NB4 (cell line): ENCODE measurements at regions not wholly inside any gene's neighbourhood (a gene's known extent, or its start where the extent isn't known, plus 50 kb on each side); places are given as distances from the start of the nearest gene placed in this dataset.

Source experiments
- DNase-seq: peaks from one replicate; pipeline ENCODE4 v3.0.0; 2010; ENCODE audit warnings: low read depth
- H3K4me3 ChIP-seq: one replicate; pipeline ENCODE4 v1.5.1; 2011; ENCODE audit warnings: mild to moderate bottlenecking, low read depth, low read length, moderate library complexity
- MYC ChIP-seq: IDR thresholded peaks from 2 replicates; pipeline ENCODE4 v1.6.1; 2011; ENCODE audit warnings: low read depth, low read length
- POLR2A ChIP-seq: IDR thresholded peaks from 2 replicates; pipeline ENCODE4 v1.6.1; 2011; ENCODE audit warnings: mild to moderate bottlenecking; ENCODE audit not compliant: insufficient read length; ENCODE audit errors: extremely low read depth
- TF ChIP-seq, protein P1 (sequence below): IDR thresholded peaks from 2 replicates; pipeline ENCODE4 v1.6.1; 2011; ENCODE audit warnings: low read depth, low read length
- TF ChIP-seq, protein P2 (sequence below): IDR thresholded peaks from one replicate; pipeline ENCODE4 v1.5.1; 2012; ENCODE audit warnings: low read depth, low read length

DNA sequence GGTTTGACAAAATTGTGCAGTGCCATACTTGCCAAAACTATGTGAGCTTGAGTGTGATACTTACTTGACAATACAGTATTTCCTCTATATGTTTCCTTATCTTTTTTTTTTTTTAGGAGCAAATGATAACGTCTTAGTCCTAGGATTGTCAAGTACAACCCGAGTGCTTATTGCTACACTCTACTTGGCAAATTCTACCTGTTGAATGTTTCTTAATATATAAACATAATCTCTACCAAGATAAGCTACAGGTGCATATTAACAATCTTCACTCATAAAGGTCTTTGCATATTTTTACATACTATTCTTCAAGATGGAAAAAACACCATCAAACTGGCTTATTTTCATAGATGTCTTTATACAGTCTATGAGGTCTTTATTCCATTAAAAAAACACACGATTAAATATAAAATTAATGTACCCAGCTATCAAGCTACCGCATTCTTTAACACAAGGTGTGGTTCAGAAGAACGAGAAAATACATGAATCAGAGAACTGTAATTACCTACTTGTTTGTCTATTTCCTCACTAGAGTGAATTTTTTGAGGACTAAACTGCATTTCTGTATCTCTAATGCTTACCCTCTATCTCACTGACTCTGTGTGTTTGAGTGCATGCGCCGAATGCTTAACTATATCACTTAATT lies 76.1 kb upstream of the PDSS1 start:
- DNase-seq, result no peak
- TF ChIP-seq, protein P1, sequence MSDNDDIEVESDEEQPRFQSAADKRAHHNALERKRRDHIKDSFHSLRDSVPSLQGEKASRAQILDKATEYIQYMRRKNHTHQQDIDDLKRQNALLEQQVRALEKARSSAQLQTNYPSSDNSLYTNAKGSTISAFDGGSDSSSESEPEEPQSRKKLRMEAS, result no peak
- TF ChIP-seq POLR2A, result no peak
- TF ChIP-seq, protein P2, sequence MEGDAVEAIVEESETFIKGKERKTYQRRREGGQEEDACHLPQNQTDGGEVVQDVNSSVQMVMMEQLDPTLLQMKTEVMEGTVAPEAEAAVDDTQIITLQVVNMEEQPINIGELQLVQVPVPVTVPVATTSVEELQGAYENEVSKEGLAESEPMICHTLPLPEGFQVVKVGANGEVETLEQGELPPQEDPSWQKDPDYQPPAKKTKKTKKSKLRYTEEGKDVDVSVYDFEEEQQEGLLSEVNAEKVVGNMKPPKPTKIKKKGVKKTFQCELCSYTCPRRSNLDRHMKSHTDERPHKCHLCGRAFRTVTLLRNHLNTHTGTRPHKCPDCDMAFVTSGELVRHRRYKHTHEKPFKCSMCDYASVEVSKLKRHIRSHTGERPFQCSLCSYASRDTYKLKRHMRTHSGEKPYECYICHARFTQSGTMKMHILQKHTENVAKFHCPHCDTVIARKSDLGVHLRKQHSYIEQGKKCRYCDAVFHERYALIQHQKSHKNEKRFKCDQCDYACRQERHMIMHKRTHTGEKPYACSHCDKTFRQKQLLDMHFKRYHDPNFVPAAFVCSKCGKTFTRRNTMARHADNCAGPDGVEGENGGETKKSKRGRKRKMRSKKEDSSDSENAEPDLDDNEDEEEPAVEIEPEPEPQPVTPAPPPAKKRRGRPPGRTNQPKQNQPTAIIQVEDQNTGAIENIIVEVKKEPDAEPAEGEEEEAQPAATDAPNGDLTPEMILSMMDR, result no peak
- TF ChIP-seq MYC, result no peak
- H3K4me3 ChIP-seq, result no peak overlapping the region

DNA sequence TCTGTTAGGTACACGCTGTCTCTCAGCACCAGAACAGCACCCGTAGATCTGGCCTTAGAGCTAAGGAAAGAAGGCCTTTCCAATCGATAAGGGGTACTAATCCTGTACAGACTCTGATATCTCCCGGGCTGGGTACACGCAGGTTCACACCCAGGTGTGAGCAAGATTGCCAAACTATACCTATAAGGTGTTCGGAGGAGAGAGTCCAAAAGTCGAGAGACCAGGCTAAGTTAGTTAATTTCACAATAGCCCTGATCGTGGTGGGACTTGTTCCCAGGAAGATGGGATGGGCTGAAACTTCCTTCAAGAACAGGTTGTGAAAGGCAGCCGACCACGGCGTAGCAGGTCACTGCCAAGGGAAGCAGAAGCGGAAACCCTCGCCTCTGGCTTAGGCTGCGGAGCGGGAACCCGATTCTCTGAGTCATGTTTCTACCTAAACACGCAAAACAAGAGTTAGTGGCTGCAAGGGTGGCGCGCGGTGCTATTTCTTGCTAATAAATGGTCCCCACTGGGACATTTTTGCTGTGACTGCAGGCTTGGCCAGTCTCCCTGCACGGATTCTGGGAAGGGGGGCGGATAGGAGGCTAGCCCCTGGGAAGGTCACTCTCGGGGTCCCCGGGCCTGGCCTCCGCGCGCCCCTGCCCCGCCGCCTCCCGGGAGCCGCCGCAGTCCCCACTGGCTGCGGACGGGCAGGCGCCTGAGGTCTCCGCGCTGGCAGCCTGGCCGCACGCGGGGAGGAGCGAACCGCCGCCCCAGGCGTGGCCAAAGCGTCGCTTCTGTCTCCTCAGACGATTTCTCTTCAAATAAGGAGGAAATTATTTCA lies 75.4 kb upstream of the PDSS1 start:
- H3K4me3 ChIP-seq, result peak overlapping the region; percentile 50
- peak; percentile 73 for DNase-seq
- TF ChIP-seq, protein P2, result no peak
- no peak for TF ChIP-seq POLR2A
- TF ChIP-seq MYC, result no peak
- TF ChIP-seq, protein P1, result no peak

DNA sequence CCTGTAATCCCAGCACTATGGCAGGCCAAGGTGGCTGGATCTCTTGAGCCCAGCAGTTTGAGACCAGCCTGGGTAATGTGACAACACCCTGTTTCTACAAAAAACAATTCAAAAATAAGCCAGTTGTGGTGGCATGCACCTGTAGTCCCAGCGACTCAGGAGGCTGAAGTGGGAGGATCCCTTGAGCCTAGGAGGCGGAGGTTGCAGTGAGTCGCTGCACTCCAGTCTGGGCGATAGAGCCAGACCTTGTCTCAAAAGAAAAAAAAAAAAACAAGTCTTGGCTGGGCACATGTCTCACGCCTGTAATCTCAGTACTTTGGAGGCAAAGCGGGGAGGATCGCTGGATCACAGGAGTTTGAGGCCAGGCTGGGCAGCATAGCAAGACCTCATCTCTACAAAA lies 74.6 kb upstream of the PDSS1 start:
- peak overlapping the region; percentile 50 for H3K4me3 ChIP-seq
- TF ChIP-seq POLR2A (no peak), MYC (no peak)
- TF ChIP-seq, protein P1, result no peak
- TF ChIP-seq, protein P2, result no peak
- DNase-seq, result peak; percentile 11

DNA sequence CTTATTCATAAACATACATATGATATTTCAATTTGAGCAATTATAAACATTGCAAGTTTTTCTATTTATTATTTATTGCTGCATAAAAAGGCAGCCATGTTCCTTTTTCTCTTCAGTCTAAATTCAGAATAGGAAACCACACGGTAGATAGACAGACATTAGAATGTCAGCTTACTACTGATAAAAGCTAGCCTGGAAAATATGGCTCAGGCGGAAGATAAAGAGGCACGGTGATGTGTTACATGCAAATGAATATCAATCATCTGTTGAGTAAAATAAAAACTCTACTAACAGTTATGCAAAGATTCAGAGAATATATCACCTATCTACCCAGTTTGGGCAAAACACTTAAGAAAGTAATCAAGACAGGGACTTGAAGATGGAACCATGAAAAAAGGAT lies 73.5 kb upstream of the PDSS1 start:
- H3K4me3 ChIP-seq, result no peak overlapping the region
- no peak for DNase-seq
- TF ChIP-seq, protein P1, result no peak
- no peak for TF ChIP-seq POLR2A
- TF ChIP-seq, protein P2, result no peak
- TF ChIP-seq MYC, result no peak

DNA sequence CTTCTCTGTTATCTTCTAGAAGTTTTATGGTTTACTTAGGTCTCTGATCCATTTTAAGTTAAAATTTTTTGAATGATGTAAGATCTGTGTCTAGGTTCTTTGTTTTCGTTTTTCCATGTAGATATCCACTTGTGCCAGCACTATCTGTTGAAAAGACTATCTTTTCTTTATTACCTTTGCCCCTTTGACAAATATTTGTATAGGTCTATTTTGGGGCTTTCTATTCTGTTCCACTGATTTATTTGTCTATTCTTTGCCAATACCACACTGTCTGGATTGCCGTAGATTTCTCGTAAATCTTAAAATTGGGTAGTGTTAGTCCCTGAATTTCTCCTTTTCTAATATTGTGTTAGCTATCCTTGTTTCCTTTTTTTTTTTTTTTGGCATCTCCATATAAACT lies 71.4 kb upstream of the PDSS1 start:
- DNase-seq, result no peak

More for the DNA sequence above, 71.4 kb upstream of the PDSS1 start:
- TF ChIP-seq POLR2A (no peak), MYC (no peak)
- TF ChIP-seq, protein P2, result no peak
- TF ChIP-seq, protein P1, result no peak
- H3K4me3 ChIP-seq, result no peak overlapping the region
